ENCODE measurements at regions not wholly inside any gene's neighbourhood (a gene's known extent, or its start where the extent isn't known, plus 50 kb on each side); places are given as distances from the start of the nearest gene placed in this dataset.

- Histone ChIP-seq H3K9ac (ENCODE audit: low read depth, low read length) (no peak overlapping the region), H3K27me3 (ENCODE audit: control insufficient read depth, insufficient read depth, low read length) (no peaks in the 10 kb centered on the region), H4K8ac (ENCODE audit: low read depth in 2 of 2, low read length in 2 of 2) (no peak overlapping the region), H3K4me1 (ENCODE audit: control insufficient read depth, insufficient read depth, low read length) (no peaks in the 10 kb centered on the region), H2BK15ac (ENCODE audit: low read depth, low read length) (no peak overlapping the region), H2BK120ac (ENCODE audit: low read depth, low read length) (no peak overlapping the region), H2AFZ (replicated peaks; ENCODE audit: low read length, poor library complexity) (no peak overlapping the region), H3K36me3 (ENCODE audit: control insufficient read depth, insufficient read depth, low read length) (no peaks in the 10 kb centered on the region), H3K4me3 (ENCODE audit: insufficient read depth, low read depth, low read length) (no peak overlapping the region), H3K79me1 (ENCODE audit: low read depth in 1 of 2, low read length in 2 of 2) (no peaks in the 10 kb centered on the region), H2AK9ac (replicated peaks; ENCODE audit: low read depth, low read length, poor library complexity) (no peak overlapping the region), H3K9me1 (ENCODE audit: insufficient read depth, low read length) (no peaks in the 10 kb centered on the region), H3K4ac (ENCODE audit: low read depth, low read length) (no peak overlapping the region), H3K18ac (ENCODE audit: low read depth, low read length) (no peak overlapping the region), H3K27ac (ENCODE audit: insufficient read depth, low read length) (no peak overlapping the region), H3K23ac (ENCODE audit: low read depth, low read length) (no peak overlapping the region), H3K56ac (ENCODE audit: extremely low read depth, insufficient read depth, low read length) (no peak overlapping the region), H2AK5ac (ENCODE audit: low read depth, low read length) (no peak overlapping the region), H4K20me1 (ENCODE audit: insufficient read depth, low read length) (no peaks in the 10 kb centered on the region), H2BK20ac (ENCODE audit: low read depth, low read length) (no peak overlapping the region), H3K9me3 (ENCODE audit: control insufficient read depth, insufficient read depth, low read length) (0 out of 2 replicates have a peak, but pooled peaks cover 2% of the 10 kb centered on the region), H4K5ac (ENCODE audit: low read depth, low read length) (no peak overlapping the region), H2BK5ac (ENCODE audit: low read depth, low read length, poor library complexity, severe bottlenecking) (no peak overlapping the region), H3K14ac (replicated peaks; ENCODE audit: low read depth, low read length) (no peak overlapping the region), H3K4me2 (ENCODE audit: low read depth, low read length) (no peak overlapping the region), H4K91ac (ENCODE audit: insufficient read depth, low read depth, low read length) (no peak overlapping the region)
- no peak for TF ChIP-seq SMC3 (IDR thresholded peaks at IDR 0.05; ENCODE audit: low read depth, low read length)
- no peak for TF ChIP-seq MAZ (IDR thresholded peaks at IDR 0.05; ENCODE audit: borderline replicate concordance, low read depth, low read length)
- TF ChIP-seq RCOR1 (IDR thresholded peaks at IDR 0.05; ENCODE audit: insufficient replicate concordance, low read length) = no peak
- no peak for TF ChIP-seq CHD1 (IDR thresholded peaks at IDR 0.05; ENCODE audit: low read depth, low read length)
- no peak for TF ChIP-seq MXI1 (IDR thresholded peaks at IDR 0.05; ENCODE audit: borderline replicate concordance, low read depth, low read length)
- no peak for TF ChIP-seq NFE2L2 (IDR thresholded peaks at IDR 0.05; ENCODE audit: low read depth, low read length)
- TF ChIP-seq POLR2A (IDR thresholded peaks at IDR 0.05; ENCODE audit: low read depth, low read length) = no peak
- no peak for DNase-seq
- dilution Hi-C loops (cut with HindIII; ENCODE audit: low sequenced_read_pairs, unreplicated experiment) = no loop called here
- intact Hi-C loops (cut with micrococcal nuclease) = no loop called here
- ChIA-PET POLR2A (ENCODE audit: unreplicated experiment) (no interaction called here), CTCF (no interaction called here)
- in situ Hi-C loops (cut with MboI; ENCODE audit: low sequenced_read_pairs) = no loop called here
- WGBS, 2 experiments (ENCODE audit: extremely low coverage in 2 of 2, insufficient read length in 1 of 2) = no CpG with 5 or more reads among the region's 21 CpGs
- no TSS peak for BruUV-seq (replicated peaks)
- ATAC-seq (ENCODE audit: low read depth) = no peak
These were observed 367.8 kb downstream of the EMP1 start for GRCh38 chr12:13564266-13564810.

Data from IMR-90 (cell line).